HG03064 (cell line): ENCODE measurements at regions not wholly inside any gene's neighbourhood (a gene's known extent, or its start where the extent isn't known, plus 50 kb on each side); places are given as distances from the start of the nearest gene placed in this dataset.
"Not testable (repeated sequence)": the region's sequence is repeated elsewhere in the genome, so short reads cannot be mapped to it uniquely, and the experiment has no call there.

Experiments
- ATAC-seq: cut with Tn5 transposase; IDR thresholded peaks from one replicate; pipeline ENCODE4 v1.9.1; 2021; ENCODE audit warnings: low read depth; ENCODE audit not compliant: unreplicated experiment

GRCh38 chr13:39803156-39803555 is 147.7 kb downstream of the COG6 start:
- no peak for ATAC-seq

DNA sequence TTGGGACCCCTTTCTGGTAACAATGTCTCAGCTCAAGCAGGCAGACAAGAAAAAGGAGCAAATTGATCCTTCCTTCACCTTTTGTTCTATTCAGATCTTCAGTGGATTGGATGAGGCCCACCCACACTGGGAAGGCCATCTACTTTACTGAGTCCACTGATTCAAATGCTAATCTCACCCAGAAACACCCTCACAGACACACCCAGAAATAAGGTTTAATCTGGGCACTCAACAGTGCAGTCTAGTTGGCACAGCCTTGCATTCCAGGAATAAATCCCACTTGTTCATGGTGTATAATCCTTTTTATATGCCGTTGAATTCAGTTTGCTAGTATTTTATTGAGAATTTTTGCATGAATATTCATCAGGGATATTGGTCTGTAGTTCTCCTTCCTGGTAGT is 148.4 kb downstream of the COG6 start:
- no peak for ATAC-seq

DNA sequence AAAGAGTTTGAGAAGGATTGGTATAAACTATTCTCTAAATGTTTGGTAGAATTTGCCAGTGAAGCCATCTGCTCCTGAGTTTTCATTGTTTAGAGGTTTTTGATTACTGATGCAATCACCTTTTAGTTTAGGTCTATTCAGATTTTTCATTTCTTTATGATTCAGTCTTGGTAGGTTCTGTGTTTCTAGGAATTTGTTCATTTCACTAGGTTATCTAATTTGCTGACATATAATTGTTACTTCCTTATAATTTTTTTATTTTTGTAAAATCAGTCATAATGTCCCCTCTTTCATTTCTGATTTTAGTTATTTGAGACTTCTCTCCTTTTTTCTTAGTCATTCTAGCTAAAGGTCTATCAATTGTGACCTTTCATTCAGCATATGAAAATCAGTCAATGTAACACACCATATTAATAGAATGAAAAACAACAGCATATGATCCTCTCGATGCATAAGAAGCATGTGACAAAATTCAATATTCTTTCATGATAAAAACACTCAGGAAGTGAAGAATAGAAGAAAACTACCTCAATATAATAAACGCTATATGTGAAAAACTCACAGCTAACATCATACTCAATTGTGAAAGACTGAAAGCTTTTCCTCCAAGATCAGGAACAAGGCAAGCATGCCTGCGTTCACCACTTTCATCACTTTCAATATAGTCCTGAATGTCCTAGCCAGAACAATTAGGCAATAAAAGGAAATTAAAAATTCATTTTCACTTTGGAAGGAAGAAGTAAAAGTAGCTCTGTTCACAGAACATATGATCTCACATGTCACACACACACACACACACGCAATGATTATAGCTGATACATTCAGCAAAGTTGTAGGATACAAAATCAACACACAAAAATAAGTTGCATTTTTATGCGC is 149.1 kb downstream of the COG6 start:
- no peak for ATAC-seq

GRCh38 chr13:39809466-39809865 is 154.0 kb downstream of the COG6 start:
- no peak for ATAC-seq

- no peak for ATAC-seq
Observed at GRCh38 chr13:39810091-39810877, 154.8 kb downstream of the COG6 start.

GRCh38 chr13:39811051-39811450 is 155.6 kb downstream of the COG6 start:
- no peak for ATAC-seq

- no peak for ATAC-seq
Observed at GRCh38 chr13:39811696-39812095, 156.2 kb downstream of the COG6 start.

GRCh38 chr13:39815345-39816111 is 160.1 kb downstream of the COG6 start:
- no peak for ATAC-seq

DNA sequence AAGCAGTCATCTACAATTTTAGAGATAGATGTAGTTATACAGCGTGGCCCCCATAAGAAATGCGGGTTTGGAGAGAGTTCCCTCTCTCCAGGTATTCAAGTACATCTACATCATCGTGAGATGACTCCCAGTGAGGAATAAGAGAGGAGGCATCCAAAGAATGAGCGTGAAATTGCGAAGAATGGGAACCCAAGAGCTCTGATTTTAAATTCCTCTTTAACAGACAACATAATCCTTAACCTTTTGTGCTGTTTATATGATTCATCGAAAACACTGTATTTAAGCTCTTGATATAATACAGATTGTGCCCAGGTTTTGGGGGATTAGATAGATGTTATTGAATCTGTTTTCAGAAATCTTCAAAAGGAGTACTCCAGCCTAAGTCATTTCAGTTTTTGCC is 161.5 kb downstream of the COG6 start:
- ATAC-seq: no peak

GRCh38 chr13:39818953-39819352 is 163.5 kb downstream of the COG6 start:
- no peak for ATAC-seq

DNA sequence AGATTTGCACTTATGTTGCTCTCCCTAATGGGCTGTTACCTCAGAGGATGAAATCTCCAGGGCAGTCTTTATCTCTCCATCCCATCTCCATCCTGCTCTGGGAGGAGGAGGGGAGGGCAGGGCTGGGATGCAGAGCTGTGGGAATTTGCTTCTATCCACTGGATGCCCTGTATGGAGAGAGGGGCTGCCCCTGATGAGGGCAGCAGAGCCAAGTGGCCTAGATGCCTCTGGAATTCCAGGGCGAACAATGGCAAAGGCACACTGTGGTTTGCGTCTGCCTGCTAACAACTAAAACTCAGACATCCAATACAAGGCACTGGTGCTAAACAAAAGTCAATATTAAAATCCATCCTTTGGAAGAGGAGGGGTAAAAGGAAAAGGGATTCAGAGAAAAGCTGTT is 165.1 kb downstream of the COG6 start:
- no peak for ATAC-seq

GRCh38 chr13:39821977-39822376 is 166.5 kb downstream of the COG6 start:
- ATAC-seq: no peak

GRCh38 chr13:39822437-39822836 is 167.0 kb downstream of the COG6 start:
- ATAC-seq: no peak

GRCh38 chr13:39823063-39823713 is 167.7 kb downstream of the COG6 start:
- no peak for ATAC-seq

GRCh38 chr13:39825886-39826285 is 170.4 kb downstream of the COG6 start:
- no peak for ATAC-seq

DNA sequence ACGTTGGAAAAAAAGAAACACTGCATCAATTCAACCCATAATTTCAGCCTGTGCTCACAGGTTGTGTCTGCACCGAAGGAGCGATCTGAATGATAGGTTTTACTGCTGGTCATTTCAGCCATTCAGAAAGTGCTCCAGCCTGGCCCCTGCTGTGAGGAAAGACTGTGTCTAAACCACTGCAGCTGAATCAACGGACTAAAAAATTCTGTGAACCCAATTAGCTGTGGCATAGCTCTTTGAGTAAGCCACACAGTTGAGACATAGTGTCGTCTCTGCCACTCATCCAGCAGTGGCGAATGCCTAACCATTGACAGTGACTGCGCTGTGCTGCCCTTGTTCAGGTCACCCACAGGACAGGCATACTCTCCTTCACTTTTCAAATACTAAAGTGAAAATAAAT is 179.8 kb downstream of the COG6 start:
- ATAC-seq: no peak

GRCh38 chr13:39836038-39836437 is 180.6 kb downstream of the COG6 start:
- ATAC-seq: no peak

DNA sequence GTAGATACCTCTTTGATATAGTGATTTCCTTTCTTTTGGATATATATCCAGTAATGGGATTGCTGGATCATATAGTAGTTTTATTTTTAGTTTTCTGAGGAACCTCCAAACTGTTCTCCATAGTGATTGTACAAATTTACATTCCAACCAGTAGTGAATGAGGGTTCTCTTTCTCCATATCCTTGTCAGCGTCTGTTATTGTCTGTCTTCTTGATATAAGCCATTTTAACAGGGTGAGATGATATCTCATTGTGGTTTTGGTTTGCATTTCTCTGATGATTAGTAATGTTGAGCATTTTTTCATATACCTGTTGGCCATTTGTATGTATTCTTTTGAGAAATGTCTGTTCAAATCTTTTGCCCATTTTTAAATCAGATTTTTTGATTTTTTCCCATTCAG is 182.4 kb downstream of the COG6 start:
- ATAC-seq: not testable (repeated sequence)

- ATAC-seq: no peak
Observed at GRCh38 chr13:39840201-39840600, 184.7 kb downstream of the COG6 start.

- ATAC-seq: no peak
Observed at GRCh38 chr13:39847336-39847735, 191.9 kb downstream of the COG6 start.

- no peak for ATAC-seq
Observed at GRCh38 chr13:39855236-39855635, 199.8 kb downstream of the COG6 start.
